Stomach (tissue), 8 donors: ENCODE measurements at regions not wholly inside any gene's neighbourhood (a gene's known extent, or its start where the extent isn't known, plus 50 kb on each side); places are given as distances from the start of the nearest gene placed in this dataset.

Experiments
- DNase-seq, 2 donors: peaks; one replicate each; pipeline versions ENCODE4 v3.0.0 to v3.0.0-alpha.2; 2013 to 2019
- H3K27ac ChIP-seq, 5 donors: fragments of 200-600 bp in 4 of 5; sonication (generic) in 4 of 5; one replicate each; pipeline ENCODE4 v1.5.1; 2013 to 2019; ENCODE audit warnings: mild to moderate bottlenecking in 1 of 5, moderate library complexity in 1 of 5
- H3K27me3 ChIP-seq, 3 donors: fragments of 200-600 bp; sonication (generic); one replicate each; pipeline ENCODE4 v1.5.1; 2017 to 2019; ENCODE audit warnings: mixed run types in 1 of 3
- H3K36me3 ChIP-seq, 4 donors: fragments of 200-600 bp; sonication (generic); 1 replicate in 3 of 4; 2 replicates in 1 of 4; pipeline ENCODE4 v1.5.1; 2016 to 2019
- H3K4me1 ChIP-seq, 4 donors: fragments of 200-600 bp; sonication (generic); one replicate each; pipeline ENCODE4 v1.5.1; 2016 to 2019
- H3K4me3 ChIP-seq, 4 donors: fragments of 200-600 bp; sonication (generic) in 3 of 4; one replicate each; pipeline ENCODE4 v1.5.1; 2016 to 2019; ENCODE audit warnings: mild to moderate bottlenecking in 1 of 4
- H3K9me3 ChIP-seq, 4 donors: fragments of 200-600 bp; sonication (generic); one replicate each; pipeline ENCODE4 v1.5.1; 2016 to 2019
- EP300 ChIP-seq: sonication (generic); formaldehyde crosslinking; IDR thresholded peaks from one replicate; pipeline ENCODE4 v1.6.1; 2017; ENCODE audit warnings: antibody characterized with exemption
- POLR2A ChIP-seq, 4 donors: fragments of 450-650 bp; IDR thresholded peaks; one replicate each; pipeline ENCODE4 v1.6.1; 2016; ENCODE audit warnings: antibody characterized with exemption in 4 of 4, control low read depth in 2 of 4, mild to moderate bottlenecking in 1 of 4, moderate library complexity in 1 of 4
- POLR2AphosphoS5 ChIP-seq, 3 donors: sonication (generic); formaldehyde crosslinking; IDR thresholded peaks; one replicate each; pipeline ENCODE4 v1.6.1; 2016; ENCODE audit warnings: antibody characterized with exemption in 3 of 3
- WGBS, 5 donors: extraction: QIAGEN DNeasy Blood & Tissue Kit in 3 of 5; methylation state at CpG; one replicate each; pipeline versions ENCODE4 v1.1.5 to v1.1.7; 2013 to 2018; 5-methylcytosine and 5-hydroxymethylcytosine counted together
- intact Hi-C: fragments of 100-400 bp; cut with DNase I; formaldehyde crosslinking; loops from one replicate; pipeline ENCODE4 v1.15.1; 2023; ENCODE audit warnings: low total_unique reads
- TF ChIP-seq, protein P1 (sequence below), 7 experiments: fragments of 450-650 bp in 4 of 7; fragments of 200-600 bp in 3 of 7; sonication (generic) in 3 of 7; IDR thresholded peaks; one replicate each; pipeline ENCODE4 v1.5.1; 2016 to 2019; ENCODE audit warnings: antibody characterized with exemption in 7 of 7, control low read depth in 2 of 7, mild to moderate bottlenecking in 1 of 7
- donor health status: healthy with polysubstance abuse.
- donor health status: Bipolar disorder and iron deficiency.
- donor health status: healthy.

DNA sequence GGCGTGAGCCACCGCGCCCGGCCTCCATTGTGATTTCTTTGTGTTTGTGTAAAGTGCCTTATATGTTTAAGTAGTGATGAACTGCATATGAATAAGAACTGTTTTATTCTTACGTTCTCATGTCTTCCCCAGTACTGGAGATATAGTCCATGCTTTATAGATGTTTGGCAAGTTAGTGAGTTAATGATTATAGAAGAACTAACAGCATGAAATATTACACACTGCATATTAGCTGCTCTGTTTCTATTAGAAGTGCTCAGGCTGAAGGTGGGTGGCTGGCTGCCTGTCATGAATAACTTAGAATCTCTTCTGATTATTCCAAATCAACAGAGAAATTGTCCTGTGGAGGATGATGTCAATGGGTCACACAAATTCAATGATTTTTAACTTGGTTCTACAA, 709.4 kb downstream of the GALC start:
- no peaks in the 10 kb centered on the region for H3K9me3 ChIP-seq
- no peak overlapping the region for H3K27ac ChIP-seq
- no peak for DNase-seq
- H3K27me3 ChIP-seq: no peaks in the 10 kb centered on the region
- no peaks in the 10 kb centered on the region for H3K4me1 ChIP-seq
- WGBS, 5 donors: 87 to 89% (median 88%) methylated on average over 5 of the region's 5 CpGs
- no peaks in the 10 kb centered on the region for H3K36me3 ChIP-seq
- no peak for TF ChIP-seq EP300
- TF ChIP-seq POLR2A (IDR thresholded peaks at IDR 0.05): no peak
- no peak for TF ChIP-seq POLR2AphosphoS5 (IDR thresholded peaks at IDR 0.05)
- TF ChIP-seq, protein P1, sequence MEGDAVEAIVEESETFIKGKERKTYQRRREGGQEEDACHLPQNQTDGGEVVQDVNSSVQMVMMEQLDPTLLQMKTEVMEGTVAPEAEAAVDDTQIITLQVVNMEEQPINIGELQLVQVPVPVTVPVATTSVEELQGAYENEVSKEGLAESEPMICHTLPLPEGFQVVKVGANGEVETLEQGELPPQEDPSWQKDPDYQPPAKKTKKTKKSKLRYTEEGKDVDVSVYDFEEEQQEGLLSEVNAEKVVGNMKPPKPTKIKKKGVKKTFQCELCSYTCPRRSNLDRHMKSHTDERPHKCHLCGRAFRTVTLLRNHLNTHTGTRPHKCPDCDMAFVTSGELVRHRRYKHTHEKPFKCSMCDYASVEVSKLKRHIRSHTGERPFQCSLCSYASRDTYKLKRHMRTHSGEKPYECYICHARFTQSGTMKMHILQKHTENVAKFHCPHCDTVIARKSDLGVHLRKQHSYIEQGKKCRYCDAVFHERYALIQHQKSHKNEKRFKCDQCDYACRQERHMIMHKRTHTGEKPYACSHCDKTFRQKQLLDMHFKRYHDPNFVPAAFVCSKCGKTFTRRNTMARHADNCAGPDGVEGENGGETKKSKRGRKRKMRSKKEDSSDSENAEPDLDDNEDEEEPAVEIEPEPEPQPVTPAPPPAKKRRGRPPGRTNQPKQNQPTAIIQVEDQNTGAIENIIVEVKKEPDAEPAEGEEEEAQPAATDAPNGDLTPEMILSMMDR (IDR thresholded peaks at IDR 0.05): no peak
- intact Hi-C loops: no loop called here
- H3K4me3 ChIP-seq: no peak overlapping the region

DNA sequence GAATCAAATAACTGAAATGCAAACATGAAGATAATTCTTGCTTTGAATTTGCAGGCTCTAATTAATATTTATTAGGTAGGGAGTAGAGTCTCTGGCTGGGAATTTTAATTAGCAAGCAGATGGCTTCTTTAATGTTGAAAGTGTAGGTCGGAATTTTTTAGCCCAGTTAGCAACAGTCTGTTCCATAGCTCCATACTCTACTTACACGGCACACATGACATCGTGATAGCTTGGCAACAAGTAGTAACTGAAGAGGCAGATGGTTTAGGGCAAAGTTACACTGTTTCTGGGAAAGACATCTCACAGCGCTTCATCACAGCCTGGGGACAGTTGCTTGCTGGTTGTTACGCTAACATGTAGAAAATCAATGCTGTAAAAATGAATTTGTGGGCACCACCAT, 710.7 kb downstream of the GALC start:
- no peaks in the 10 kb centered on the region for H3K36me3 ChIP-seq
- intact Hi-C loops: no loop called here
- H3K27ac ChIP-seq: no peak overlapping the region
- no peak for DNase-seq
- TF ChIP-seq POLR2A (IDR thresholded peaks at IDR 0.05) (no peak), POLR2AphosphoS5 (IDR thresholded peaks at IDR 0.05) (no peak), EP300 (no peak)
- TF ChIP-seq, protein P1 (IDR thresholded peaks at IDR 0.05): no peak
- H3K4me3 ChIP-seq: no peak overlapping the region
- H3K27me3 ChIP-seq: no peaks in the 10 kb centered on the region
- no peaks in the 10 kb centered on the region for H3K9me3 ChIP-seq
- WGBS, 5 donors: 85 to 94% (median 90%) methylated on average over 5 of the region's 5 CpGs
- no peaks in the 10 kb centered on the region for H3K4me1 ChIP-seq

DNA sequence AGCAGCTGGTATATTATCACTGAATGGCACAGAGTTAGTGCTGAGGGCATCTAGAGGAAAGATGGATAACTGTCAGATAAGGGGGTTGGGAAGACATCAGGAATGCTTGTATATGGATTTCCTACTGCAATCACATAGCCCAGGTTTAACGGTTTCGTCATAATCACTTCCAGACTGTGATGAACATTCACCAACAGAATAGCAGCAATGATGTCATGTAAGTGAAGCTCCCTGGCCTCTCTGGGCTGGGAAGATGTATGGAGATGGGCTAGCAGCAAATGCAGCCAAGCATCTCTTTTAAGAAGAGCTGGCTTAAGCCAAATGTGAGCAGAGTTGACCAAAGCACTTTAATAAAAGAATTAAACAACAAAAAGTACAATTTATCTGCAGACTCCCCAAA, 714.6 kb downstream of the GALC start:
- intact Hi-C loops: no loop called here
- no peaks in the 10 kb centered on the region for H3K27me3 ChIP-seq
- 80 to 89% (median 84%) methylated on average over 2 of the region's 2 CpGs for WGBS, 5 donors
- no peaks in the 10 kb centered on the region for H3K36me3 ChIP-seq
- H3K27ac ChIP-seq: no peak overlapping the region
- no peaks in the 10 kb centered on the region for H3K9me3 ChIP-seq
- no peak for DNase-seq
- no peak overlapping the region for H3K4me3 ChIP-seq
- no peak for TF ChIP-seq EP300
- TF ChIP-seq, protein P1 (IDR thresholded peaks at IDR 0.05): no peak
- no peak for TF ChIP-seq POLR2A (IDR thresholded peaks at IDR 0.05)
- TF ChIP-seq POLR2AphosphoS5 (IDR thresholded peaks at IDR 0.05): no peak
- no peaks in the 10 kb centered on the region for H3K4me1 ChIP-seq

DNA sequence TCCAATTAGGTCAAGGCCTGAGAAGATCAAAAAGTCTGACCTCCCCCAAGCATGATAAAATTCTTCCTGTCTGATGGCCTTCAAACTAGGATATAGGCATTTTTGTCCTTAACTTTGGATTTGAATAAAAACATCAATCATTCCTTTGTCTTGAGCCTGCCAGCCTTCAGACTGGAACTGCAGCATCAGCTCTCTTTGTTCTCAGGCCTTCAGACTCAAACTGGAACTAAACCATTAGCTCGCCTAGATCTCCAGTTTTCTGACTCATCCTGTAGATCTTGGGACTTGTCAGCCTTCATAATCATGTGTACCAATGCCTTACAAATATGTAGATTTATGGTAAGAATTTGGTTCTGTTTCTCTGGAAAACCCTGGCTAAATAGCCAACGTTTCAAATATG, 721.7 kb downstream of the GALC start:
- Histone ChIP-seq H3K4me1 (no peaks in the 10 kb centered on the region), H3K4me3 (no peak overlapping the region), H3K9me3 (peaks cover 0 to 7% (median 0%) of the 10 kb centered on the region in 4 donors), H3K27me3 (no peaks in the 10 kb centered on the region), H3K27ac (no peak overlapping the region), H3K36me3 (no peaks in the 10 kb centered on the region)
- DNase-seq: no peak
- TF ChIP-seq EP300 (no peak), POLR2AphosphoS5 (IDR thresholded peaks at IDR 0.05) (no peak), POLR2A (IDR thresholded peaks at IDR 0.05) (no peak)
- TF ChIP-seq, protein P1 (IDR thresholded peaks at IDR 0.05): no peak
- 0 to 55% (median 41%) methylated on average over 2 of the region's 2 CpGs for WGBS, 5 donors
- intact Hi-C loops: no loop called here
